Ammon's horn (tissue), 1 donor: ENCODE measurements at regions not wholly inside any gene's neighbourhood (a gene's known extent, or its start where the extent isn't known, plus 50 kb on each side); places are given as distances from the start of the nearest gene placed in this dataset.

Experiments used
- DNase-seq: peaks from one replicate; pipeline ENCODE4 v3.0.0-alpha.2; 2016; ENCODE audit warnings: low spot score

DNA sequence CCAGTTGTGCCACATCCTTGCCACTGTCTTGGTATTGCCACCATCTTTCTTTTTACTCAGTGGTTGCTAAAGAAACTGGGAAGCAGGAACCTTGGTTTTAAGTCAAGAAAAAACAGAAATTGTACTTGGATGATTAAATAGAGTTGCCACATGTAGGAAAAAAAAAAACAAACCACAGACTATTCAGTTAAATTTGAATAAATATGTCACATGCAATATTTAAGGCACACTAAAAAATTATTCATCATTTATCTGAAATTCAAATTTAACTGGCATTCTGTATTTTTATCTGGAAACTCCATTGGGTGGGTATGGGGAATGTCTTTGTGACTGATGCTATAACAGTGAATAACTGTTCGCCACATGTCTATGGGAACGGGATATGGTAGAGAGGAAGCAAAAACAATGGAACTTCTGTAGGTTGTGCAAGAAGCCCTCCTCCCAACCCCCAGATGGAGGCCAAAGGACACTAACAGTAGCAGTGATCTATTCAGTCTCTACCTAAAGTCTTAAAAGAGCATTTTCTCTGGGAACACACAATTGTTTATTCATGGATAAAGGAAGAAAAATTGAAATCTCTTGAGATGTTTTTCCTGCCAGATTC lies 57.0 kb upstream of the PLAC8 start:
- no peak for DNase-seq

- DNase-seq: no peak
Observed at GRCh38 chr4:83170952-83171399, 56.4 kb upstream of the PLAC8 start.
